GM18508 (cell line): ENCODE measurements at regions not wholly inside any gene's neighbourhood (a gene's known extent, or its start where the extent isn't known, plus 50 kb on each side); places are given as distances from the start of the nearest gene placed in this dataset.
"Not testable (repeated sequence)": the region's sequence is repeated elsewhere in the genome, so short reads cannot be mapped to it uniquely, and the experiment has no call there.

ENCODE experiments used
- ATAC-seq: cut with Tn5 transposase; IDR thresholded peaks from one replicate; pipeline ENCODE4 v1.9.1; 2021; ENCODE audit warnings: moderate number of reproducible peaks; ENCODE audit not compliant: insufficient read depth, unreplicated experiment

DNA sequence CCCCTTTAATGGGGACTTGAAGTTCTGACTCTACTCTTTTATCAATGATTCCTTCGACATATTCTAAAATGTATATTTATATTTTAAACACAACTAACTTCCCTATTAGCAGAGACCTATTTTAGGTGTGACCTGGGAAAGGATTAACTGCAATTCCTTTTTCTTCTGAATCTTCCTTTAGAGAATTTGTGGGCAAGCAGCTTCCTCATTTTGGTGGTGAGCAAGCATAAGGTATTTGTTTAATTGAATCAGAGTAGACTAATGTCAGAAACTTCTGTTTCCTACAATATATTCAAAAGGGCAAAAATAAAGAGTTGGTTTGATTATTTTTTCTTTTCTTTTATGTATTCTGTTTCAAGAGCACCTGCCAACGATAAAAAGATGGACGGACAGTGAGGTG is 237.0 kb downstream of the IKZF2 start:
- no peak for ATAC-seq

DNA sequence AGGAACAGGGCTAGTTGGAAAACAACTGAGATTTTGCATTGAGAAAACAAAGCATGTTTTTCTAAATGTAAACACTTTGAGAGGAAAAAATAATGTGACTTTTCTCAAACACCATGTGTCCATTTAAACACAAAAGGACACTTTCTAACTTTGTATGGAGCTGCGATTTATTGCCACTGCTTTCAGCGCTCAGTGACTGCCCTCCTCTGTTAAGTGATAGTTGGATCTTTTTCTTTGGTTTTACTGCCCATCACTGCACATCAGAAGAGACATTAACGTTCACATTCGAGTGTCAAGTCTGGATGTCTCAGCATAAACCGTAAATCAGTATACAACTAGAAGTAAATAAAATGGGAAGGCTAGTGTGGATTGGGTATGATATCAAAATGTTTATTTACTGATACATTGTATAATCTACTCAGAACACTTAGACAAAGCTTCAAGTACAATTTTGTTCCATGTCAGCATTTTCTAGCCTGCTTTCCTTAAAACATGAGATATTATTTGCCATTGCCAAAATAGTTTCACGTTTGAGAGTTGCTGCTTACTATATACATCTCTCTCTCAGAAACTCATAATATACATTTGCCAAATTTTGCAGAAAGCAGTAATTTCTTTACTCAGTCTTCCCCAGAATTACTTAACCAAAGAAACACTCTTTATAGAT is 237.6 kb downstream of the IKZF2 start:
- ATAC-seq, result no peak

DNA sequence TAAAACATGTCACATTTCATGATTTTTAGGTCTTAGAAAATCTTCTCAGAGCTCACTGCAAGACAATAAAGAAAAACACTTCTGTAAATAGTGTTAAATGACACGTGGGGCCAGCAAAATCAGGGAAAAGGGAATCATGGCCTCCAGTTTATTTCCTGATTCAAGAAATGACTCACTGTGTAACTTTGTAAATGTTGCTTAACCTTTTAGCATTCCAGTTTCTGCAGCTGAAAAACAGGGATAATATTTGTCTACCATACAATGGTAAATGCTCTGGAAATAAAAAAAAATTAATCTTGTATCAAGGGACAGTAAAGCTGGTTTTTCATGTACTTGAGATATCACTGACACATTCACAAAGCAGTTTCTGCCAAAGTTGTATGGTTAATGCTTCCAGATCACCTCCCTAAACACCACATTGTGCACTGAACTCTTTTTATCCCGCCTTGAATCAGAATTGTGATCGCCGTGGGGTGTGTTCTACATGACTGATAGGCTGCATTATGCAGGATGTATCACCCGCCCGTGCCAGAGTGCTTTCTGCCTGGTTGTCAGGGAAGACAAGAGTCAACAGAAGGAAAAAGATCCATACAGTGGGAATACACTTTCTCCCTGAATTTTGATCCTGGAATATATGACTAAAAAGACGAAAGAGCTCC is 238.8 kb downstream of the IKZF2 start:
- no peak for ATAC-seq

DNA sequence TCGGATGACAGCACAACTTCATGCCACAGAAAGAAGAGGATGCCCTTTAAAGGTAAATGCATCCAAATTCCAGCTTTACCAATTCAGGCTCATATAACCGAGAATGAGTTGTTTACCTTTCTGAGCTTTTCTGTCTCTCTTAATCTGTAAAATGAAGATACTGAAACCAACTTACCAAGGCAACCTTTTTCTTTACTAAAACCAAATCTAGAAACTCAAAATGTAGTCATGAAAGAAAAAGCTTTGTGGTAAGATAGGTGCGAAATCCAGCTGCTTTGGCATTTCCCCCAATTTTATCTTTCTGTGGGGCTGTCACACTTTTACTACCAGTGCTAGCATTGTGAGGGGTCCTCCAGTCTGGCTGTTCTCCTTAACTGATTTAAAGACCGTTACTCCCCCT is 240.4 kb downstream of the IKZF2 start:
- ATAC-seq, result no peak

DNA sequence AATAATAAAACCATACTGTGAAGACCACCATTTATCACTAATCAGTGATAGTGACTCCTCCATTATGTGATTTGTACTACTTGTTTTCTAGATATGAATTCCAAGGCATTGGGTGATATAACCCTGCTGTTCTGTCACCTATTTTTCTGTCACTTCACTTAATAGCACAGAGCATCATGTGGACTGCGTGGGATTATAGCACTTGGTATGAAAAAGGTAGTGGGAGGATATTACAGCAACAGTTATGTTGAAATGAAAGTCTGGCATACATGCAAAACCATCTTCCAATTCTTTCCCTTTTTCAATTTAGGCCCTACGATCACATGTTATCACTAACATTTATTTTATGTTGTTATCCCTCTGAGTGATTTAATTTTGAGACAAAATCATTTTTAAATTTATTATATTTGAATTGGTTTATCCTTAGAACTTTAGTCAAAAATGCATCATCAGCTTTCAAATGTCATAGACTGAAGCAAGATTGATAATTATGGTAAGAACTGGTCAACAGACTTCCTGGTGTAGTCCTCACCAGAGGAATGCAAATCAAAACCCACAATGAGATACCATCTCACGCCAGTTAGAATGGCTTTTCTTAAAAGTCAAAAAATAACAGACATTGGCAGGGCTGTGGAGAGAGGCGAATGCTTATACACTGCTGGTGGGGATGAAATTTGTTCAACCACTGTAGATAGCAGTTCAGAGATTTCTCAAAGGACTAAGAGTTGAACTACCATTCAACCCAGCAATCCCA is 242.6 kb downstream of the IKZF2 start:
- ATAC-seq, result no peak

DNA sequence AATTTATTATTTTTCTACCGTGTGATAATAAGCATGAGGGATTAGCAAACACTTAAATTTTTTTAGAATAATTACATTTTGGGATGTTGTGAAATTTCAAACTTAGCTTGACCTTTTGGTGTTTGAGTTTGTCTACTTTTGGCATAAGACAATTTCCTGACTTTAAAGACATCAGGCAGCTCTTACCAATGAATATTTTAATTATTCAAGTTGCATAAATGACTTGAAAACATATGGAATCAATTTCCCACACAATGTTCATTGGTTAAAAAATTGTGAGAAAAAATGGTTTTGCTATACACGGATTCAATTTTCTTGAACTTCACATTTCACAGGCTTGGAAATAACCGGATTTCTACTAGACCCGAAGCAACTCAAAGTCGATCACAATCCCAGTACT is 243.4 kb downstream of the IKZF2 start:
- ATAC-seq, result no peak

DNA sequence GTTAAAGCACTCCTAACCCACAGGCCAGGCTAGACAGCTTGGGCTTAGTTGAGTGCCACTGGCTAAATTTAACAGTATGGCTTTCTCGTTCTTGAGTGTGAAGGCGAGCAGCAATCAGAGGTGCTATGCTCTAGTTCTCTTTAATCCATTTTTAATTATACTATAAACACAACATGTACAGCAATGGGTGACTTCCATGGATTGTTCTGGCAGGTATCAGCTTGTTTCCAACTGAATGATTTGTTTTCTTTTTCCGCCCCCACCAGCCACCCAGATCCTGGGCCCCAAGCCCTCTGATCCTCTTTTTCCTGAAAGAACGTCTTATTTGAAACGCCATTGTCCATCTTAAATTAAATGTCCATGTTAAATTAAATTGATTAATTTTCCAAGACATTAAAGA is 244.8 kb downstream of the IKZF2 start:
- ATAC-seq, result no peak

DNA sequence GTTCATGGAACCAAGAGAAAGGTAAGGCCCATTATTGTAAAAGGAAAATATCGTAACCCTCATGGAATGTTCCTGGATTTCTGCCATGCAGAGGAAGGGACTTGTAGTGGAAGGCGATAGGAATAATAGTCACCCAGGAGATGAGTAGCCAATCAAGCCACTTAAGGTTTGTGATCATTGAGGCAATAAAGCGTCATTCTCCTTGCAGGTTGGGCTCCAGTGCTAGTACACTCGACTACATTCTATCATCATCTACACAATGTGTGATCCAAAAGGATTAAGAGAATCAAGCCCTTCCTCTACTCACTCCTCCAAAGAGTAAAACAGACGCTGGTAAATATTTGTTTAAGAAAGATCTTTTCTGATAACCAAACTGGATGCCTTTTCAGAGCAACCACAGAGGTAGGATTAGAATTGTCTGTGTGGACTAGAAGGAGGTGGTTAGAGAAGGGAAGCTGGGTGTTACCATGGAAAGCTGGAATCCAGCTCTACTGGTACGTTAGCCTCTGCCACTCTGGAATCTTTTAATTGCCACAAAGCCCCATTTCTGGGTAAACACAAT is 245.7 kb downstream of the IKZF2 start:
- ATAC-seq, result no peak

DNA sequence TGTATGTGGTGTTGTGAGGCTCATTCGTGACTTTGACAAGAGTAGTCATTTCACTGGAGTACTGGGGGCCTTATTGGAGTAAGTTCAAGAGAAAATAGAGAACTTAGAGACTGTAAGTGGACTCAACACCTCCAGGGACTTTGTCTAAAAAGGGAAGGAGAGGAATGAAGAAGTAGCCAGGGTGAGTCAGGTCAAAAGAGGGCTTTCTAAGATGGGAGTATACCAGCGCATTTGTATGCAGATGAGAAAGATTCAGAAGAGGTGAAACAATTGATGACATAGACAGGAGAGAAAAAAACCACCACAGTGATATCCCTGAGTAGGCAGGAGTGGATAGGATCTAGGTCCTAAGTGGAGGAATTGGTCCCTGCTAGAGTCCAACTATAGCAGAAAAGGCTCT is 246.8 kb downstream of the IKZF2 start:
- no peak for ATAC-seq

DNA sequence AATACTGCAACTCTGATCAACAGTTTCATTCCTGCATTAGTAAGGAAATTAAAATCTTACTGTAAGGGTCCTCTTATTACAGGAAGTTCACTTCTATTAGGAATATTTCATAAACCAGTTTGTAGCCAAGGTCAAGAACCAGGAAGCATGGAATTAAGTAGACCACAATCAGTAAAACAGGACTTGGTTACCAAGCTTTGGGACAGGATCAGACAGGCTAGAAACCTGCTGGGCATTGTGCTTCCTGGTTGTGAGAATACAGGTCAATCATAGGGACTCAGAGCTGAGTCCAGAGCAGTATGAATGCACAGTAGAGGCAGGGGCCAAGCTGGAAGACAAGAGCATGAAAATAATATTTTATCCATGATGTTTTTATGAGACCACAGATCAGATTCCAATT is 248.0 kb downstream of the IKZF2 start:
- no peak for ATAC-seq

DNA sequence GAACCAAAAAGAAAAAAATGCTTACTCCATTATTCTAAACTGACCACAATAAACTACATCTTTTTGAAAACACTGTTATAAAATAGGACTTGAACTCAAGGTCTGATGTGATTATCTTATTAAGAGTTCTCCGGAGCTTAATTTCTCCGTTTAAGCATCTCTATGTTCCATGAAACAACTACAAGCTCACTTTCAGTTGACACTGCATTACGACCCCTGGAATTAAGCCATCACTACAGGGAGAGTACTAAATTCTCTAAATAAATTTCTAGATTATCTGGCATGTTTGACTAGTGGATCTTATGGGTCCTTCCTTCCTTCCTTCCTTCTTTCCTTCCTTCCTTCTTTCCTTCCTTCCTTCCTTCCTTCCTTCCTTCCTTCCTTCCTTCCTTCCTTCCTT is 249.0 kb downstream of the IKZF2 start:
- ATAC-seq, result no peak

DNA sequence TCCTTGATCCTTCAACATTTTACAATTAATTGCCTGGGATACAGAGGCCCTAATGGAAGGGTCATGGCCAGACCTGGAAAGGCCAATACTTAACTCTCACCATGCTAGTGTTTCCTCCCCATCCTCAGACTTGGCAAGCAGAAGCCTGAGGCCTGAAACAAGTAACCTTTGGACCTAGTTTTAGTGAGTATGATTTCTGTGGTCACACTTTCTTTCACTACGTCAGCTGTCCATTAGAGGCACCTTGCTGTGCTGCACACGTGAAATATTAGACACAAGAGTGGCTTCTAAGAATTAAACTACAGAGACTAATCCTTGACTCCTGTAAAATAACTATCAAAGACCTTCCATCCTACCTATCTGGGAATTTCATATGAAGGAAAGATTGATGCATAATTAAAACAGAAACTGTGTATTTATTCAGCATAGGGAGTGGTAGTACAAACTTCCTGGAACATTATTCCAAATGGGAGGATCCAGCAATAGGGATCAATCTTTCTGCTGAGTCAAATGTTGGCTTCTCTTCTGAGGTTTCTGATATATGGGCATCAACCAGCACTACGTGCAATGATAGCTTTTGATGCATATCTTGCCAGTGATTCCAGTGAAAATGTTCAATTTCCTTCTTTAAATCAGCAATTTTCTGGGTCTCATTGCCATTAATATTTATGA is 249.7 kb downstream of the IKZF2 start:
- ATAC-seq, result no peak

DNA sequence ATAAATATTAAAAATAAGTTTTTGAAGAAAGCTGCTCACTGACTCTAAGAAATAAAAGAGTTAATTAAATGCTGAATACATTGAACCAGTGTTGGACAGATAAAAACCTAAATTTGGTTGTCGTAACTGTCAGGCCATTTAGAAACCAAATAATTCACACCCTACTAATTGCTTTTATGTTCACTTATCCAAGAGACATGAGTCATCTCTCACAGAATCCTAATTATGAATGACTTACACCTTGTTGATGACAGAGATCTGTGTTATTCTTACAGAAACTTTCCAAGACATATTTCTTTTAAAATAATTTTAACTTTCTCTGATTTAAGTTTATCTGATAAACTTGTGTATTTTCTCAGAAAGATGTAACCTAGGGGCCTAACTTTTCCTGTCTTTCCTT is 250.7 kb downstream of the IKZF2 start:
- ATAC-seq, result no peak

DNA sequence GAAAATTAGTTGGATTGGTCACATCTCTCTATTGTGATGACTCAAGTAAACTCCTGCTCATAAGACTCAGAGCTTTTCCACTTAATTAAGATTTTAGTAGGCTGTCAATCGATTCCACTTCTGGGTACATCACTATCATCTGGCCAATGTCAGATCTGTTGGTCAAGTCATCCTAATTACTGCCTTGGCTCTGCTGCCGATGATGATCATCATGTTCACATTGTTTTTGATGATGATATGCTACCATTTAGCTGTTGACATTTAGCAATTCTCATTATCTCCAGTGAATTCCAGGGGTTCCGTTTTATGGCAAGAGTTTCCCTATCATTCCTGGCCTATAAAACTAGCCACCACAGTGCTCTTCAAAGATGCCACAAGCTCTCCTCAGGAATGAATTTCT is 253.4 kb downstream of the IKZF2 start:
- no peak for ATAC-seq

DNA sequence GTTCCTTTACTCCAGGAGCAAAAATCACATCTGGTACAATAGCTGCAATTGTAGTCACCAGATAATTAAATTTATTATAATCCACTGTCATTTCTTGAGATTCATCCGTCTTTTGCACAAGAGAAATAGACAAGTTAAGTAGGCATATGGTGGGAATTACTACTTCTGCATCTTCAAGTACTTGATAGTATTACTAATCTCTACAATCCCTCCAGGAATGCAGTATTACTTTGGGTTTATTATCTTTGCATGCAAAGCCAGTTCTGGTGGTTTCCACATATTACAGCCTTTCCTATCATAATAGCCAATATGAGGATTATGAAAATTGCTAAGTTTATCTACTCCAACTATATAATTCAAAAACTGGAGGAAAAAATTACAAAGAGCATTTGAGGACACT is 254.1 kb downstream of the IKZF2 start:
- ATAC-seq, result no peak

DNA sequence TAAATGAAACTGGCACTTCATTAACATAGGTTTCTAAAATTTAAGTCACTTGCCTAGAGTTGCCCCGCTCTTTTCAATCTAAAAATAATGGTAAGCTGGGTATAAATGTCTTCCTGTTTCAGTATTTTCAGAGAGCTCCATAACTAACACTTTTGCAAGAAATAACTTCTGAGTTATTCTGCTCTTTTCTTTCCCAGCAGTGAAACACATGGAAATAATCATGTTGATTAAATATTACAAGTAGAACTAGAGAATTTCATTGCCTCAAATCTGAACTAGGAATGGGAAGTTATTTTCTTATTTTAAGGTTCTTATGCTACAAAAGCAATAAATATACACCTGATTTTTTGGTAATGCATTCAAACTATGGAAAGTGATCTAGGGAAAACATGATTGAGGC is 257.4 kb downstream of the IKZF2 start:
- ATAC-seq, result no peak

DNA sequence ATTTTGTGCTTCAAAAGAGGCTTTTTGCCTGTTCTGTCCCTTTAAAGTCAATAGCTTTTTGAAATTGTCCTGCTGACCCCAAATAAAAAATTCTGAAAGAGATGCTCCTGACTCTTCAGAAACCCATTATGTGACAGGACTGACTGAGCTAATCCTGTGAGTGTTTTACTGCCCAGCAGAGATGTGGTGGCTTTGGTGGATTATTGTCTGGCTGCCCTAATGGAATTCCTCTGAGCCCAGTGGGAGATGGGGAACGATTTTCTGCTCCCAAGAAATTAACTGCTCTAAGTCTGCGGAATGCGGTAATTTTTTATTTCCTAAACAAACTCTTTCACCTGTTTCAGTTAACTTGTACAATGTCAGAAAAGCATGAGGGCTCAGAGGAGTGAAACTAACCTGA is 258.2 kb downstream of the IKZF2 start:
- no peak for ATAC-seq

DNA sequence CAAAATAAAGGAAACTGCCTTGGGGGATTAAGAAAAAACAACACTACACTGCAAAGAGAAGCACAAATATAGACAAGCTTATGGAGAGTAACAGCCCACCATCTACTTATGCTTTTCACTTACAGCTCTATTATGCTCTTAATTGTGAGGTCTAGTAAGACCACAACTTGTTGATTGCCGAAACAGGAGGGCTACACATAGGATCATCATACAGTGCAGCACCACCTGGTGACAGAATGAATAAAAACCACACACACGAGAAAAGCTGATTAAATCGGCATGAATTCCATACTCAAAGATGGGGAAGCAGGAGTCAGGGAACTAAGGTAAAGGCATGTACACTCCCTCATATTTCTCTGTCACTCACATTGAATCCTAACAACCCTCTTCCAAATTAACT is 259.2 kb downstream of the IKZF2 start:
- no peak for ATAC-seq

DNA sequence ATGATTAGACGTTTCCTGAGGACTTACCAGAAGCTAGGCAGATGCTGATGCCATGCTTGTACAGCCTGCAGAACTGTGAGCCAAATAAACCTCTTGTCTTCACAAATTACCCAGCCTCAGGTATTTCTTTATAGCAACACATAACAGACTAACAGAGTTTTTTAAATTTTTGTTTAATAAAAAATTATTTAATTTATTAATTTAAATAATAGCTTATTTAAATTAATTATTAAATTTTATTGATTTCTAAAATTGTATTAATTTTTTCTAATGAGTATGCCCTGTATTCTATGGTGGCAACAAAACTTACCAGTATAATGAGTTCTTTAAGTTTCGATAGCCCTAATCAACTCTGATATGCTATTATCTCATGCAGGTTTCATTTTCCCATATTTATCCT is 259.8 kb downstream of the IKZF2 start:
- no peak for ATAC-seq

DNA sequence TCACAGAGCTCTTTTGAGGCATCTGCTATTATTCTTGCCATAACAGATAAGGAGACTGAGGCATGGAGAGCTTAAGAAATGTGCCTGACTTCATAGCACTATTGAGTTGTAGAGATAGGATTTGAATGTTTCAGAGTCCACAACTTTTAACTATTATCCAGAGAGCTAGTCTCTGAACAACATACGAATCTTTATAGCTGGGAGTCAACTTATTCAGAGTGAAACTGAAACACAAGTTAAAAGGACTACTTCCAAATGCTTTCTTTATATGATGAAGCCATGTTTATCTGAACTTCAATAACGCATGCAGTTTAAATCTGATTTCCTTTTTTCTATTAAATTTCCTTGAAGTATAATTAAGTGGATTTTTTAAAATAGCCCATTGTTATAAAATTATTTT is 268.8 kb downstream of the IKZF2 start:
- peak; percentile 93 for ATAC-seq

DNA sequence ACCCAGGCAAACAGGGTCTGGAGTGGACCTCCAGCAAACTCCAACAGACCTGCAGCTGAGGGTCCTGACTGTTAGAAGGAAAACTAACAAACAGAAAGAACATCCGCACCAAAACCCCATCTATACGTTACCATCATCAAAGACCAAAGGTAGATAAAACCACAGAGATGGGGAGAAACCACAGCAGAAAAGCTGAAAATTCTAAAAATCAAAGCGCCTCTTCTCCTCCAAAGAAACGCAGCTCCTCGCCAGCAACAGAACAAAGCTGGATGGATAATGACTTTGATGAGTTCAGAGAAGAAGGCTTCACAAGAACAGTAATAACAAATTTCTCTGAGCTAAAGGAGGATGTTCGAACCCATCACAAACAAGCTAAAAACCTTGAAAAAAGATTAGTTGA is 274.9 kb downstream of the IKZF2 start:
- not testable (repeated sequence) for ATAC-seq
